Stomach smooth muscle (tissue), 2 donors: ENCODE measurements at regions not wholly inside any gene's neighbourhood (a gene's known extent, or its start where the extent isn't known, plus 50 kb on each side); places are given as distances from the start of the nearest gene placed in this dataset.

Source experiments
- H3K27ac ChIP-seq: one replicate; pipeline ENCODE4 v1.7.0; 2013; ENCODE audit warnings: mild to moderate bottlenecking, low read length, inconsistent platforms
- H3K27me3 ChIP-seq, 2 donors: one replicate each; pipeline ENCODE4 v1.7.0; 2013; ENCODE audit warnings: low read length in 2 of 2; ENCODE audit not compliant: insufficient read depth in 2 of 2, control insufficient read depth in 1 of 2
- H3K36me3 ChIP-seq, 2 donors: one replicate each; pipeline ENCODE4 v1.7.0; 2013; ENCODE audit warnings: low read length in 2 of 2; ENCODE audit not compliant: control insufficient read depth in 2 of 2, insufficient read depth in 2 of 2
- H3K4me1 ChIP-seq: one replicate; pipeline ENCODE4 v1.7.0; 2013; ENCODE audit warnings: low read length; ENCODE audit not compliant: control insufficient read depth, insufficient read depth
- H3K4me3 ChIP-seq, 2 donors: one replicate each; pipeline ENCODE4 v1.7.0; 2013; ENCODE audit warnings: low read length in 2 of 2
- H3K9ac ChIP-seq, 2 donors: one replicate each; pipeline ENCODE4 v1.7.0; 2013; ENCODE audit warnings: low read length in 2 of 2, mild to moderate bottlenecking in 1 of 2
- H3K9me3 ChIP-seq, 2 donors: one replicate each; pipeline ENCODE4 v1.7.0; 2013; ENCODE audit warnings: low read length in 2 of 2; ENCODE audit not compliant: control insufficient read depth in 2 of 2
- donor health status: healthy.
- donor health status: Pancreatic carcinoma.

DNA sequence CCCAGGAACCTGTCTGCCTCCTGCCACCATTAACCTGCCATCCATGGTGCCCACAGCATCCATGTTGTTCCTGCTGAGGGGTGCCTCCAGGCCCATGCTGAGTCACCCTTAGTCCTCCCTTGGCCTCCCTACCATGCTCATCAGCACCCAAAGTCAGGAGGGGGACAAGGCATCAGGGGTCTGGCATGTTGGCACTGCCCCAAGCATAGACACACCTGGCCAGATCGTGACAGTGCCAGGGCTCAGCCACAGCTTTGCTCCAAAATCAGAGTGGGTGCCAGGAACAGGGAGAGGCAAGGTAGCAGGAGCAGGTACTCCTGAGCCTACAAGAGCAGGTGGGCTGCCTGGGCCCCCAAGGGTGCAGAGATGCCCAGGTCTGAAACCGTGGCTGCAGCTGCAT, 566.6 kb downstream of the TLE1 start:
- H3K9me3 ChIP-seq = no peaks in the 10 kb centered on the region
- H3K27me3 ChIP-seq = no peaks in the 10 kb centered on the region
- no peak overlapping the region for H3K27ac ChIP-seq
- peaks cover 5% of the 10 kb centered on the region for H3K4me1 ChIP-seq
- H3K4me3 ChIP-seq = no peak overlapping the region
- no peak overlapping the region for H3K9ac ChIP-seq
- no peaks in the 10 kb centered on the region for H3K36me3 ChIP-seq

DNA sequence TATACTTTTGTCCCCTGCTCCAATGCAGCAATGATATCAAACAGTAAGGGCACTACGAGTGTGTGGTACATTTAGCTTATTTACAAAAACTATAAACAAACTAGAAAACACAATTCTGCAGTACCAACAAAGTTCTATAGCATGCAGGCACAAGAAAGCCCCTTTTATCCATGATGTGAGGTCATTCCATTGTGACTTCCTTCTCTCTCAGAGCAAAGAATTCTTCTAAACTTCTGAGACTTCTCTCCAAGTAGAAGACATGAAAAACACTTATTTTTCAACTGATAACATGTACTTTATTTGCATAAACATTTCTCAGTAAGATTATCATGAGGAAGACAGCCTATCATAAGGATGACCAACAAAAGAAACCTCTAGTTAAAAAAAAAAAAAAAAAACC, 569.8 kb downstream of the TLE1 start:
- H3K27me3 ChIP-seq = no peaks in the 10 kb centered on the region

DNA sequence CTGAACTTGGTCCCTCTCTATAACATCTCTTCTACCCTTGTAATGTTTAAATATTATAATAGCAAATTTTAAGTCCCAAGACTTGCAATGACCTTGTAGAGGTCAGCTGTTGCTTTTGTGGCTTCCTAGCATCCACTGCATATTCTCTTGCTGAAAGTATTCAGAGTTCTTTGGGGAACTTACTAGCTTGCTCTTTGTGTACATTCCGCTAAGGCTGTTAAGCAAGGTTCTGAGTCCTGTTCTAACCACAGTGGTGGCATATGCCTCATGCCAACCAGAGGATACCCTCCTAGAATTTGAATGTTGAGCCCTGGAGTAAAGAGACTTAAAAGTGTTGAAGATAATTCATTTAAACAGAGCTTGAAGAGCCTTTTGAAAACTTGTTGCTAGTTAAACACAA, 570.9 kb downstream of the TLE1 start:
- Histone ChIP-seq H3K9ac (no peak overlapping the region), H3K27ac (no peak overlapping the region), H3K4me3 (no peak overlapping the region), H3K36me3 (no peaks in the 10 kb centered on the region), H3K4me1 (no peaks in the 10 kb centered on the region), H3K9me3 (no peaks in the 10 kb centered on the region), H3K27me3 (no peaks in the 10 kb centered on the region)

More for the DNA sequence above, 569.8 kb downstream of the TLE1 start:
- no peak overlapping the region for H3K27ac ChIP-seq
- H3K9me3 ChIP-seq = no peaks in the 10 kb centered on the region
- no peaks in the 10 kb centered on the region for H3K4me1 ChIP-seq
- H3K9ac ChIP-seq = no peak overlapping the region
- H3K4me3 ChIP-seq = no peak overlapping the region
- H3K36me3 ChIP-seq = no peaks in the 10 kb centered on the region

DNA sequence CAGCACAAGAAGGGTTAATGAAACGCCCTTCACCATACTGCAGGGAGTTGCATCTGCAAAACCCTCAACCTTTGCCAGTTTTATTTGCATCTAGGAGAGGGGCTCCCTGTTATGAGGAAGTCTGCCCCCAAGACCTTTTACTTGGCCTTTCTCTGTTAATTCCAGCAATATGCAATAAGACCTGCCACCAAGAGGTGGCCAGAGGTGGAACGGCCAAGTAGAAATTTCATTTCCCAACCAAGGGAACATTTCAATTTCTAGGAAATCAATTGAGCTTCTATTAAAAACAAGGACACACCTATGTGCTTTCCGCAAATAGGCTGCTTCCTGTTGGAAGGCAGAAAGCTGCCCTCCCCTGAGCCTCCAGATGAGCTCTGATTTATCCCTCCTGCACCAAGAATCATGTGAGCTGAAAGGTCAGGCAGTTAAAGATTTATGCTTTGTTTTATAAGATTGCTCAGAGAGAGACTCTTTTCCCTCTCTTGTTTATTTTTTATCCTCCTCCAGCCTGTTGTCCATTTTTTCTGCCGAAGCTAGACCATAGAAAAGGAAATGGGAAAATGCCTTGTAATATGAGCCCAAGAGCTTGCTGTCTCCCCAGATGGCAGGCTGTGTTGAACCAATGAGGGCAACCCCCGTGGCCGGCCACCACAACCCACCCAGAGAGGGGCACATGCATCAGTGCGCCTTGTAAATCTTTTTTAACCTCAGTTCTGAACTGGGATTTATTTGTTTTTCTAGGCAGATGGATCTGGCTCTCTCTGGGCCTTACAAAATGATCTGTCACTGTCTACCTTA, 572.8 kb downstream of the TLE1 start:
- no peaks in the 10 kb centered on the region for H3K27me3 ChIP-seq
- no peaks in the 10 kb centered on the region for H3K9me3 ChIP-seq
- no peak overlapping the region for H3K4me3 ChIP-seq
- H3K9ac ChIP-seq = no peak overlapping the region
- H3K4me1 ChIP-seq = no peaks in the 10 kb centered on the region
- no peak overlapping the region for H3K27ac ChIP-seq
- H3K36me3 ChIP-seq = no peaks in the 10 kb centered on the region

DNA sequence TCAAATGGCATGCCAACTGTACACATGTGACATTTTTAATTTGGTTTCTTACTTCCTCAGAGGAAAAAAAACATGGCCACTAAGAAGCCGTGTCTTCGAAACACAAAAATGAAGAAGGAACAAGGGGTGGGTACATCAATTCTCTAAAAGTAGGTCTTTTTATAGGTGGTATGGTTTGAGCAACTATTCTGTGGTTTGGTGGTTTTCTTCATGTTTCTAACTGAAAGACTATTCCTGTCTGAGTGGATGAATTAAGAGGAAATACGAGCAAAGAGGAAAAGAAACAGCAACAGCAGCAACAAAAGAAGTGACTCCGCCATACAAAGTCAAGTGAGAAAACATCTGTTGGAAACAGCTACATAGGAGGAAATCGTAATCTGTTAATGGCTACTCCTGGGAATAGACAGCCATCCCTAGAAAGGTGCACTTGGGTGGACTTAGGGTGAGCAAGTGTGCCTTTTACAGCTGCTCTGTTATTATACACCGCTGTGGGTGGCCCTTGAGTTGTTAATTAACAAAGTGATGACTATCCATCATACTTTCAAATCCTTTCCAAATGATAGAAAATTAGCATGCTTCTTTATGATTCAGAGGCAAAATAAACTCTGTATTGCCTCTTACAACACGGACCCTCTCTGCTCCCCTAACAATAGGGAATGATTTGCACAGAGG, 575.8 kb downstream of the TLE1 start:
- Histone ChIP-seq H3K9me3 (no peaks in the 10 kb centered on the region), H3K9ac (no peak overlapping the region), H3K4me1 (no peaks in the 10 kb centered on the region), H3K27me3 (no peaks in the 10 kb centered on the region), H3K36me3 (no peaks in the 10 kb centered on the region), H3K4me3 (no peak overlapping the region), H3K27ac (no peak overlapping the region)

DNA sequence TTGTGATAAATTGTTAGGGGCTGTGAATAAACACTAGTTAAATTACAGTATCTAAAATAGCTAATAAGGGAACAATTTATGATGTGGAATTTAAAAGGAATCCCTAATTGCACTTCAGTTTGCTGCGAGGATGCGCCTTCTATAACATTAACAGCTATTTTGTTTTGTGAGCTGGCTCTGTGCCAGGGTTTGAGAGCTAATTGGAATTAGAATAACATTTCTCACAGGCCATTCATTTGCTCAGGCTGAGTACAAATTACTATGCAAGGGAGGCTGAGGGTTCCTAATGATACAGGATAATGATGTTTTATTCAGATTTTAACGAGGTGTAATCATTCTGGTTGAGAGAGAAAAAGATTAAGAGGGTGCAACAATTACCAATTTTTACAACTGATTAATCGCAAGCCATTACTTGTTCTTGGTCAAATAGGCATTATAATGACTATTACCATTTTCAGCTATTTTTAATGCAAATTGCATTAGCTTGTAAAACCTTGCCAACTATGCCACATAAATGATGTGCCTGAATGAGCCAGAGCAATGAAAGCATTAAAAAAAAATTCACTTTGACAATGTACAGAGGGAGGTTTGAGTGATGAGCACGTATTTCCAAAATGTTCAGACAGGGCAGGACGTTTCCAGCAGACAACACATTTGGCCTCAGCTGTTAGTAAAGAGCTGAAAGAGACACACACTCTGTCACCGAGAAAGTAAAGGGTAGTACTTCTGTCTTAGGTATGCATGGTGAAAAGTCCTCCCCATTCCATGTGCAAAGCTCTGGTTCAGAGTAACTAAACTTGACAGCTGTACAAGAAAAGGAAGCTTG, 576.5 kb downstream of the TLE1 start:
- Histone ChIP-seq H3K27ac (no peak overlapping the region), H3K9ac (no peak overlapping the region), H3K9me3 (no peaks in the 10 kb centered on the region), H3K36me3 (no peaks in the 10 kb centered on the region), H3K27me3 (no peaks in the 10 kb centered on the region), H3K4me3 (no peak overlapping the region), H3K4me1 (no peaks in the 10 kb centered on the region)

DNA sequence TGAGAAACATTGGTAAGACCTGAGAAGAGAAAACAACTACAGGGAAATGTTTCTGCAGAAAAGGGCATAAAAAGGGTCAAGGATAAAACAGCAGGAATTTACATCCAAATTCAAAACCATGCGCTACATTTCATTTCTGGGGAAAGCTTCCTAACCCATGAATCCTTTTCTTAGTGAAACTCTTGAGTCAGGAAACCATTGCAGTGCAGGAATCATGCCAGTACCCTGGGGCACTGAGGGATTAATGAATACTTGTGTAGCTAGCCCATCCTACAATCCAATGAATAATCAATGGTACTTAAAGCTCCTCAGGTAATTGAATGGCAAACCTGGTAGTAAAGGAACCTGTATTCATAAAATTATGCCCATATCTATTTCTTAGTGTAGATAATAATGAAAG, 580.5 kb downstream of the TLE1 start:
- no peaks in the 10 kb centered on the region for H3K4me1 ChIP-seq
- H3K27me3 ChIP-seq = no peaks in the 10 kb centered on the region
- H3K9ac ChIP-seq = no peak overlapping the region
- H3K4me3 ChIP-seq = no peak overlapping the region
- H3K36me3 ChIP-seq = no peaks in the 10 kb centered on the region
- no peaks in the 10 kb centered on the region for H3K9me3 ChIP-seq
- H3K27ac ChIP-seq = no peak overlapping the region

DNA sequence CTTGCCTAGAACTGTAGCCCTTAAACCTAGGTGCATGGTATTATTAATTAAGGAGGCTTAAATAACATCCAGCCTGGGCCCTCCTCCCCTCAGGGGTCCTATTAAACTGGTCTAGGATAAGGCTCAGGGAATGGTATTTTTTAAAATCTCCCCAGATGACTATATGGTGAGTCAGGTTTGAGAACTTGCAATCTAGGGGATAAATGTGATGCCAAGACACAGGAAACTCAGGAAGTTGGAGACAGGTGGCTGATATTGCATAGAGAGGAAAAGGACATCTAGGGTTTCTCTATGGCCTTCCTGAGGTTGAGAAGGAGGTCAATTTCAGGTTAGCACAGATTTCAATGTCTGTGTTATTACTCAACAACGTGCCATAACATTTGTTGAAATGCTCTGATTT, 581.0 kb downstream of the TLE1 start:
- H3K9ac ChIP-seq = no peak overlapping the region
- no peaks in the 10 kb centered on the region for H3K36me3 ChIP-seq
- H3K27me3 ChIP-seq = no peaks in the 10 kb centered on the region
- no peak overlapping the region for H3K4me3 ChIP-seq
- H3K9me3 ChIP-seq = no peaks in the 10 kb centered on the region
- H3K27ac ChIP-seq = no peak overlapping the region
- no peaks in the 10 kb centered on the region for H3K4me1 ChIP-seq

DNA sequence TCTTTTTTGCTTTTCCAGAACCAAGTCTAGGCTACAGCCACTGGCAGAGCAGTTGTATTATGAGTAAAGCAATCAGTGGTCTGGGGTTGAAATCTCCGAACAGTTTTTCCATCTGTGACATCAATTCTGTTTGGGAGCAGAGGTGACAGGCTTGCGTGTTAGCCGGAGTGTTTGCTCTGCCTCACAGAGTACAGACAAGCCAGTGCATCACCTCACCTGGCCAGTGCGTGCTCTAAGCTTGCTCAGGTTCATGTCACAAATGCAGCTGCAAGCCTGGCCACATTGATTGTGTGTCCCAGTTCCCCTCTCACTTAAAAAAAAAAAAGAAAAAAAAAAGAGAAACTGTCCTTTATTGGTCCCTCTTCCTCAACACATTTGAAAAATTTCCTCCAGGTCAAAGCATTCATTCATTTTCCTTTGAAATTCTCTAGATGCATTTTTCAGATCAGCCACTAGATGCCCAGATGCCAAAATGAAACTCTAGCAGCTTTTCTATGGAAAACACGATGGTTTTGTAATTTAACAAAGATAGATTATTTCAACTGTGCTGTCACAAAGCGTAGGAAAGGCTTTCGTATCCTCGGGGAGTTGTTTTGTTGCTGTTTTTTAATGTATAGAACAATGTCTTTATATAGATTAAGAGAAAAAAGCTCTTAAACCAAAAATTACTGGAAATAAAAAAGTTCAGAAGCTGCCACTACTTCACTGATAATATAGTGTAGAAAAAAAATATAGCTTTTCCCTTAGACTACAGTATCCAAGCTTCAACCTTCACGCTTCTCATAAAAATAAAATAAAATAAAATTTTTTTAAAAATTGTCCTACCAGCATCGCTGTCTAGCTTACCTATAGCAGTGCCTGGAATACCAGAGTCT, 585.5 kb downstream of the TLE1 start:
- Histone ChIP-seq H3K9ac (no peak overlapping the region), H3K4me3 (no peak overlapping the region), H3K27me3 (no peaks in the 10 kb centered on the region), H3K4me1 (no peaks in the 10 kb centered on the region), H3K36me3 (no peaks in the 10 kb centered on the region), H3K9me3 (no peaks in the 10 kb centered on the region), H3K27ac (no peak overlapping the region)

DNA sequence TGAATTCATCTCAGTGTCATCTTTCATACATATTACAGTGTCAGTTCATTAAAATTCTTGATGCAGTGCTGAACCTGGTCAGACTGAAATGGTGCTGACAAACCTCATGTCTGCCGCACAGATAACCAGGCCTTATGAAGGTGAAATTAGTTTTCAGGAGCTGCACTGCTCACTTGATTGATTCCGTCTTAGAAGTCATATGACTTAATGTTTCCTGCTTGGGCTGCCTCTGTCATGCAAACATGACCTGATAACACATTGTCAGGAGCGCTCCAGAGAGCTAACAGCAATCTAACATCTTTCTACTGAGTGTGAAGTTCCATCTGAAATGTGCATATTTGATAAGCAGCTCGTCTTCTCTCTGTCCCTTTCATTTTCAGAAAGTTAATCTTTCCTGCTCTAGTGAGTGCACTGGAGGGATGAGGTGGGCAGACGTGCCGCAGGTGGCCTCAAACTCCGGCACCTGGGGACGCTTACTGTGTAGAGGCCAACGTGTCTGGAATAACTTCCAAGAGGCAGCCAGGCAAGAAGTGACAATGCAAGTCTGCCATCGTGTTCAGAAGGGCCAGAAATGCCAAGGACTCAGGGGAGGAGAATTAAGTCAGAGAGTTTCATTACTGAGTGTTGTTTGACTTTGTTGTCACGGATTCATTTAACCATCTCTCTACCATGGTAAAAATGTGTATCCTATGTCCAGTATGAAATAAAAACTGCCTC, 592.1 kb downstream of the TLE1 start:
- Histone ChIP-seq H3K4me3 (no peak overlapping the region), H3K27me3 (no peaks in the 10 kb centered on the region), H3K9ac (no peak overlapping the region), H3K27ac (no peak overlapping the region), H3K4me1 (no peaks in the 10 kb centered on the region), H3K9me3 (no peaks in the 10 kb centered on the region), H3K36me3 (no peaks in the 10 kb centered on the region)
